Upper lobe of right lung (tissue), 1 donor: ENCODE measurements at regions not wholly inside any gene's neighbourhood (a gene's known extent, or its start where the extent isn't known, plus 50 kb on each side); places are given as distances from the start of the nearest gene placed in this dataset.

ENCODE experiments used
- ATAC-seq: fragments of 200-7000 bp; cut with Tn5 transposase; one replicate; pipeline ENCODE4 v1.9.1; 2020; ENCODE audit warnings: mild to moderate bottlenecking, moderate library complexity
- DNase-seq: peaks from one replicate; pipeline ENCODE4 v3.0.0-alpha.2; 2020
- H3K27ac ChIP-seq: fragments of 200-600 bp; one replicate; pipeline ENCODE4 v1.8.0; 2022
- H3K27me3 ChIP-seq: fragments of 200-600 bp; one replicate; pipeline ENCODE4 v1.8.0; 2022; ENCODE audit warnings: mild to moderate bottlenecking
- H3K36me3 ChIP-seq: fragments of 200-600 bp; one replicate; pipeline ENCODE4 v1.8.0; 2022
- H3K4me1 ChIP-seq: fragments of 200-600 bp; one replicate; pipeline ENCODE4 v1.8.0; 2022
- H3K4me3 ChIP-seq: fragments of 200-600 bp; one replicate; pipeline ENCODE4 v1.8.0; 2022; ENCODE audit warnings: mild to moderate bottlenecking
- H3K9me3 ChIP-seq: fragments of 200-600 bp; one replicate; pipeline ENCODE4 v1.8.0; 2022
- intact Hi-C: fragments of 100-400 bp; cut with DNase I; formaldehyde crosslinking; loops from one replicate; pipeline ENCODE4 v1.11.0; 2022
- TF ChIP-seq, protein P1 (sequence below): fragments of 200-600 bp; IDR thresholded peaks from one replicate; pipeline ENCODE4 v1.8.0; 2022; ENCODE audit warnings: antibody characterized with exemption
- donor health status: DM: no; HTN: yes; CAD: no; lungs with severe emphysema.

GRCh38 chr1:87263785-87264184, 64.9 kb upstream of the LMO4 start:
- Histone ChIP-seq H3K27ac (no peak overlapping the region), H3K4me3 (no peak overlapping the region), H3K9me3 (no peaks in the 10 kb centered on the region), H3K36me3 (no peaks in the 10 kb centered on the region), H3K4me1 (no peaks in the 10 kb centered on the region), H3K27me3 (no peaks in the 10 kb centered on the region)
- intact Hi-C loops = no loop called here
- DNase-seq = no peak
- no peak for ATAC-seq
- TF ChIP-seq, protein P1, sequence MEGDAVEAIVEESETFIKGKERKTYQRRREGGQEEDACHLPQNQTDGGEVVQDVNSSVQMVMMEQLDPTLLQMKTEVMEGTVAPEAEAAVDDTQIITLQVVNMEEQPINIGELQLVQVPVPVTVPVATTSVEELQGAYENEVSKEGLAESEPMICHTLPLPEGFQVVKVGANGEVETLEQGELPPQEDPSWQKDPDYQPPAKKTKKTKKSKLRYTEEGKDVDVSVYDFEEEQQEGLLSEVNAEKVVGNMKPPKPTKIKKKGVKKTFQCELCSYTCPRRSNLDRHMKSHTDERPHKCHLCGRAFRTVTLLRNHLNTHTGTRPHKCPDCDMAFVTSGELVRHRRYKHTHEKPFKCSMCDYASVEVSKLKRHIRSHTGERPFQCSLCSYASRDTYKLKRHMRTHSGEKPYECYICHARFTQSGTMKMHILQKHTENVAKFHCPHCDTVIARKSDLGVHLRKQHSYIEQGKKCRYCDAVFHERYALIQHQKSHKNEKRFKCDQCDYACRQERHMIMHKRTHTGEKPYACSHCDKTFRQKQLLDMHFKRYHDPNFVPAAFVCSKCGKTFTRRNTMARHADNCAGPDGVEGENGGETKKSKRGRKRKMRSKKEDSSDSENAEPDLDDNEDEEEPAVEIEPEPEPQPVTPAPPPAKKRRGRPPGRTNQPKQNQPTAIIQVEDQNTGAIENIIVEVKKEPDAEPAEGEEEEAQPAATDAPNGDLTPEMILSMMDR = no peak

GRCh38 chr1:87264976-87265375, 63.7 kb upstream of the LMO4 start:
- DNase-seq (no peak), ATAC-seq (no peak)
- no peaks in the 10 kb centered on the region for H3K27me3 ChIP-seq
- no peak overlapping the region for H3K27ac ChIP-seq
- no peak overlapping the region for H3K4me3 ChIP-seq
- H3K4me1 ChIP-seq = no peaks in the 10 kb centered on the region
- H3K9me3 ChIP-seq = no peaks in the 10 kb centered on the region
- TF ChIP-seq, protein P1 = no peak
- no peaks in the 10 kb centered on the region for H3K36me3 ChIP-seq
- intact Hi-C loops = no loop called here

DNA sequence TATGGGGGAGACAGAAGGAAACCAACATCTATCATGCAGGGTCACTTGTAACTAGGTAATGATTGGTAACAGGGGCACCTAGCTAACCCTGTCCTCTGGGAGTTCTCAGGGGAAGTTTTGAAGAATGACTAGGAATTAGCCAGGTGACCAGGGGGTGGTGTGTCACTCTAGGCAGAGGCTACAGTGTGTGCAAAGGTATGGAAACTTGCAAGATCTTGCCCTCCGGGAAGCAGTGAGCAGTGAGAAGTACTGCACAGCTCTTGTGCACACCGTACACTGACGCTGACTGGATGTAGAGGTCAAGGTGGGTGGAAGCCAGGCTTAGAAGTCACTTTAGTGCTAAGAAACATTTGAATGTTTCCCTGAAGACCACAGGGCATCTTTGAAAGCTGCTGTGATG, 62.9 kb upstream of the LMO4 start:
- DNase-seq = no peak
- ATAC-seq = no peak
- H3K4me1 ChIP-seq = no peaks in the 10 kb centered on the region
- H3K27ac ChIP-seq = no peak overlapping the region
- H3K4me3 ChIP-seq = no peak overlapping the region
- no peaks in the 10 kb centered on the region for H3K9me3 ChIP-seq
- H3K36me3 ChIP-seq = no peaks in the 10 kb centered on the region
- TF ChIP-seq, protein P1 = no peak
- H3K27me3 ChIP-seq = no peaks in the 10 kb centered on the region
- intact Hi-C loops = no loop called here

DNA sequence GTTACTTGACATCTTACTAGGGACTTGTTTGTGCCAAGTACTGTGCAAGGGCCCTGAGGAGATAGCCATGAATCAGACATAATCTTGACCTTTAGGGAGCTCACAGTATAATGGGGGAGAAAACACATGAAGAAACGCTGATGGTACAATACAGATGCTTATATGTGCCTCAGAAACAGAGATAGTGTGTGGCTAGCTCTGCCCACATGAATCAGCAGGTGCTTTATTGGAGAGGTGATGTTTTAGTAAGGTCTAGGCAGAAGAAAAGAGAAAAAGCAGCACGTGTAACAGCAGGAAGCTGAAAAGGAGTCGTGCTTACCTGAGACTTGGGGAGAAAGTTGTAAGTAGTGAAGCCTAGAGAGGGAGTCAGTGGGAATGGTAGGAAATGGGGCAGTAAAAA, 60.6 kb upstream of the LMO4 start:
- Histone ChIP-seq H3K27ac (no peak overlapping the region), H3K4me1 (no peaks in the 10 kb centered on the region), H3K27me3 (no peaks in the 10 kb centered on the region), H3K36me3 (no peaks in the 10 kb centered on the region), H3K4me3 (no peak overlapping the region), H3K9me3 (no peaks in the 10 kb centered on the region)
- ATAC-seq (no peak), DNase-seq (no peak)
- TF ChIP-seq, protein P1 = no peak
- intact Hi-C loops = no loop called here

DNA sequence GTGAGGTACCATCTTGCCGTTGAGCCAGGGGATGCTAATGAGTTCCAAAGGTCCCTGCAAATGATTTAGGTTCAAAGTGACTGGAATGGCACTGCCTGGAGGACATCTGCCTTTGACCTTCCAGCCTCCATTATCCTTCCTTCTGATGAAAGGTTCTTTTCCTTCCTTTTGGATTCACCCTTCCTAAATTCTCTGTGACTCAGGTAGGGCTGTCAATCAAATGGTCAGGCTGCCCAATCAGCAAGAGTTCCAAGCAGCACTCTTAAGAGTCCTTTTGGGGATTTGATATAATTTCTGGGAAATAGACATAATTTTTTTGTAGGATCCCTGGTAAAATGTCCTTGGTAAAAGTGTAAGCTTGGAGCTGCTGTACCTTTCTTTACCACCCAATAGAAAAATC, 58.8 kb upstream of the LMO4 start:
- H3K27ac ChIP-seq = no peak overlapping the region
- no peaks in the 10 kb centered on the region for H3K36me3 ChIP-seq
- no peaks in the 10 kb centered on the region for H3K4me1 ChIP-seq
- no peak overlapping the region for H3K4me3 ChIP-seq
- intact Hi-C loops = no loop called here
- TF ChIP-seq, protein P1 = no peak
- no peaks in the 10 kb centered on the region for H3K27me3 ChIP-seq
- H3K9me3 ChIP-seq = no peaks in the 10 kb centered on the region
- DNase-seq (no peak), ATAC-seq (no peak)

DNA sequence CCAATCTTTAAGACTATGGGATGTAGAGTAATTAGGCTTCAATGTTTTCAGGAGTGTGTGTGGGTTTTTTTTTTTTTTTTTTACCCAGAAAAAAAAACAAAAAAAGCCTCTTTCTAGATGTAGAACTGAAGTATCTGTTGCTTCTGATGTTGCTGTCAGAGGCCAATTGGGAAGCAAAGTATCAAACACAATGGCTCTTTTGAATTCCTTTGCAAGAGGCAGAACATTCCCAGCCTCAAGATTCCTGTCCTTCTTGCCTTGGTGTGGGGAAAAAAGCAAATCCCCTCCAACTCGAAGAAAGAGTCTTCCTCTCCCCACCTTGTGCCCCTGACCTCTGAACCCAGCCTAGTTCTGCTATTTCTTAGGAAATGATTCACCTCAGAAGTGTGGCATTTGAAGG, 55.4 kb upstream of the LMO4 start:
- DNase-seq (no peak), ATAC-seq (no peak)
- TF ChIP-seq, protein P1 = no peak
- no peaks in the 10 kb centered on the region for H3K27me3 ChIP-seq
- H3K4me1 ChIP-seq = no peaks in the 10 kb centered on the region
- H3K36me3 ChIP-seq = no peaks in the 10 kb centered on the region
- no peak overlapping the region for H3K4me3 ChIP-seq
- no peaks in the 10 kb centered on the region for H3K9me3 ChIP-seq
- intact Hi-C loops = no loop called here
- H3K27ac ChIP-seq = no peak overlapping the region
